ENCODE measurements at regions not wholly inside any gene's neighbourhood (a gene's known extent, or its start where the extent isn't known, plus 50 kb on each side); places are given as distances from the start of the nearest gene placed in this dataset.

- Histone ChIP-seq H2BK120ac (ENCODE audit: low read depth, low read length) (no peak overlapping the region), H2AK5ac (ENCODE audit: low read depth, low read length) (no peak overlapping the region), H3K56ac (ENCODE audit: extremely low read depth, insufficient read depth, low read length) (no peak overlapping the region), H3K4me1 (ENCODE audit: control insufficient read depth, insufficient read depth, low read length) (peaks cover 12% of the 10 kb centered on the region), H3K79me1 (ENCODE audit: low read depth in 1 of 2, low read length in 2 of 2) (no peaks in the 10 kb centered on the region), H3K27ac (ENCODE audit: insufficient read depth, low read length) (no peak overlapping the region), H3K4me3 (ENCODE audit: insufficient read depth, low read depth, low read length) (no peak overlapping the region), H2BK5ac (ENCODE audit: low read depth, low read length, poor library complexity, severe bottlenecking) (no peak overlapping the region), H4K20me1 (ENCODE audit: insufficient read depth, low read length) (no peaks in the 10 kb centered on the region), H4K5ac (ENCODE audit: low read depth, low read length) (no peak overlapping the region), H3K9ac (ENCODE audit: low read depth, low read length) (no peak overlapping the region), H4K8ac (ENCODE audit: low read depth in 2 of 2, low read length in 2 of 2) (no peak overlapping the region), H2AK9ac (replicated peaks; ENCODE audit: low read depth, low read length, poor library complexity) (no peak overlapping the region), H3K27me3 (ENCODE audit: control insufficient read depth, insufficient read depth, low read length) (no peaks in the 10 kb centered on the region), H3K23ac (ENCODE audit: low read depth, low read length) (no peak overlapping the region), H3K18ac (ENCODE audit: low read depth, low read length) (no peak overlapping the region), H3K36me3 (ENCODE audit: control insufficient read depth, insufficient read depth, low read length) (no peaks in the 10 kb centered on the region), H3K4me2 (ENCODE audit: low read depth, low read length) (no peak overlapping the region), H2BK20ac (ENCODE audit: low read depth, low read length) (no peak overlapping the region), H4K91ac (ENCODE audit: insufficient read depth, low read depth, low read length) (no peak overlapping the region), H3K4ac (ENCODE audit: low read depth, low read length) (no peak overlapping the region), H3K9me3 (ENCODE audit: control insufficient read depth, insufficient read depth, low read length) (no peaks in the 10 kb centered on the region), H3K9me1 (ENCODE audit: insufficient read depth, low read length) (peaks cover 3% of the 10 kb centered on the region), H3K14ac (replicated peaks; ENCODE audit: low read depth, low read length) (no peak overlapping the region), H2BK15ac (ENCODE audit: low read depth, low read length) (no peak overlapping the region), H2AFZ (replicated peaks; ENCODE audit: low read length, poor library complexity) (no peak overlapping the region)
- intact Hi-C loops (cut with micrococcal nuclease) (loop anchor here (10.0 kb wide), 1 partner anchor 783 kb away; the partner anchor contains the start of gene JAG1), dilution Hi-C loops (cut with HindIII; ENCODE audit: low sequenced_read_pairs, unreplicated experiment) (no loop called here), in situ Hi-C loops (cut with MboI; ENCODE audit: low sequenced_read_pairs) (no loop called here)
- CTCF ChIA-PET, result no interaction called here
- ATAC-seq (ENCODE audit: low read depth), result no peak
- no TSS peak for BruUV-seq (replicated peaks)
- POLR2A ChIA-PET (ENCODE audit: unreplicated experiment), result no interaction called here
- no peak for DNase-seq
- TF ChIP-seq POLR2A (IDR thresholded peaks at IDR 0.05; ENCODE audit: low read depth, low read length) (no peak), CEBPB (IDR thresholded peaks at IDR 0.05; ENCODE audit: low read depth, low read length) (no peak), MAFK (IDR thresholded peaks at IDR 0.05; ENCODE audit: low read depth, low read length) (no peak), RFX5 (IDR thresholded peaks at IDR 0.05; ENCODE audit: low read depth, low read length) (no peak), BHLHE40 (IDR thresholded peaks at IDR 0.05; ENCODE audit: low read depth, low read length) (no peak), CHD1 (IDR thresholded peaks at IDR 0.05; ENCODE audit: low read depth, low read length) (no peak), FOS (IDR thresholded peaks at IDR 0.05; ENCODE audit: low read depth, low read length) (no peak), MXI1 (IDR thresholded peaks at IDR 0.05; ENCODE audit: borderline replicate concordance, low read depth, low read length) (no peak), SMC3 (IDR thresholded peaks at IDR 0.05; ENCODE audit: low read depth, low read length) (no peak), USF2 (IDR thresholded peaks at IDR 0.05; ENCODE audit: low read depth, low read length) (no peak), RAD21 (IDR thresholded peaks at IDR 0.05; ENCODE audit: low read length) (no peak), ELK1 (IDR thresholded peaks at IDR 0.05; ENCODE audit: borderline replicate concordance, low read depth, low read length) (no peak), NFE2L2 (IDR thresholded peaks at IDR 0.05; ENCODE audit: low read depth, low read length) (no peak), RCOR1 (IDR thresholded peaks at IDR 0.05; ENCODE audit: insufficient replicate concordance, low read length) (no peak), MAZ (IDR thresholded peaks at IDR 0.05; ENCODE audit: borderline replicate concordance, low read depth, low read length) (no peak)
- TF ChIP-seq, protein P1, sequence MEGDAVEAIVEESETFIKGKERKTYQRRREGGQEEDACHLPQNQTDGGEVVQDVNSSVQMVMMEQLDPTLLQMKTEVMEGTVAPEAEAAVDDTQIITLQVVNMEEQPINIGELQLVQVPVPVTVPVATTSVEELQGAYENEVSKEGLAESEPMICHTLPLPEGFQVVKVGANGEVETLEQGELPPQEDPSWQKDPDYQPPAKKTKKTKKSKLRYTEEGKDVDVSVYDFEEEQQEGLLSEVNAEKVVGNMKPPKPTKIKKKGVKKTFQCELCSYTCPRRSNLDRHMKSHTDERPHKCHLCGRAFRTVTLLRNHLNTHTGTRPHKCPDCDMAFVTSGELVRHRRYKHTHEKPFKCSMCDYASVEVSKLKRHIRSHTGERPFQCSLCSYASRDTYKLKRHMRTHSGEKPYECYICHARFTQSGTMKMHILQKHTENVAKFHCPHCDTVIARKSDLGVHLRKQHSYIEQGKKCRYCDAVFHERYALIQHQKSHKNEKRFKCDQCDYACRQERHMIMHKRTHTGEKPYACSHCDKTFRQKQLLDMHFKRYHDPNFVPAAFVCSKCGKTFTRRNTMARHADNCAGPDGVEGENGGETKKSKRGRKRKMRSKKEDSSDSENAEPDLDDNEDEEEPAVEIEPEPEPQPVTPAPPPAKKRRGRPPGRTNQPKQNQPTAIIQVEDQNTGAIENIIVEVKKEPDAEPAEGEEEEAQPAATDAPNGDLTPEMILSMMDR (conservative IDR thresholded peaks at IDR 0.05; ENCODE audit: low read depth, low read length), result no peak
- WGBS, 2 experiments (ENCODE audit: extremely low coverage in 2 of 2, insufficient read length in 1 of 2), result 80% methylated on average over 1 of the region's 5 CpGs; no CpG with 5 or more reads in 1 of the 2 experiments
Measured at GRCh38 chr20:11457488-11457887, 460.2 kb upstream of the BTBD3 start.
